Right ventricle myocardium superior (tissue), 1 donor: ENCODE measurements at regions not wholly inside any gene's neighbourhood (a gene's known extent, or its start where the extent isn't known, plus 50 kb on each side); places are given as distances from the start of the nearest gene placed in this dataset.

ENCODE experiments used
- ATAC-seq: fragments of 200-7000 bp; cut with Tn5 transposase; one replicate; pipeline ENCODE4 v1.9.1; 2020; ENCODE audit warnings: mild to moderate bottlenecking; ENCODE audit not compliant: poor library complexity
- DNase-seq: peaks from one replicate; pipeline ENCODE4 v3.0.0-alpha.2; 2020
- intact Hi-C: fragments of 100-400 bp; cut with DNase I; formaldehyde crosslinking; loops from one replicate; pipeline ENCODE4 v1.11.2; 2022
- donor health status: DM: no; HTN: yes; CAD: no; lungs with severe emphysema.

GRCh38 chr5:68502531-68502930 lies 287.0 kb downstream of the PIK3R1 start:
- DNase-seq (no peak), ATAC-seq (no peak)
- intact Hi-C loops: no loop called here

GRCh38 chr5:68504306-68504705 lies 288.8 kb downstream of the PIK3R1 start:
- DNase-seq (no peak), ATAC-seq (no peak)
- intact Hi-C loops: no loop called here

GRCh38 chr5:68505917-68506860 lies 290.6 kb downstream of the PIK3R1 start:
- intact Hi-C loops: no loop called here
- ATAC-seq: no peak
- no peak for DNase-seq

GRCh38 chr5:68515514-68515913 lies 300.0 kb downstream of the PIK3R1 start:
- ATAC-seq: no peak
- intact Hi-C loops: no loop called here
- DNase-seq: no peak

- intact Hi-C loops: no loop called here
- ATAC-seq: no peak
- no peak for DNase-seq
Observed at GRCh38 chr5:68518286-68518685, 302.7 kb downstream of the PIK3R1 start.

- DNase-seq (no peak), ATAC-seq (no peak)
- intact Hi-C loops: no loop called here
Observed at GRCh38 chr5:68519143-68519542, 303.6 kb downstream of the PIK3R1 start.

- ATAC-seq: no peak
- intact Hi-C loops: no loop called here
- DNase-seq: no peak
Observed at GRCh38 chr5:68521776-68522175, 306.2 kb downstream of the PIK3R1 start.

GRCh38 chr5:68522863-68523262 lies 307.3 kb downstream of the PIK3R1 start:
- ATAC-seq (no peak), DNase-seq (no peak)
- intact Hi-C loops: no loop called here

- DNase-seq: no peak
- no peak for ATAC-seq
- intact Hi-C loops: no loop called here
Observed at GRCh38 chr5:68528821-68529273, 313.3 kb downstream of the PIK3R1 start.

GRCh38 chr5:68529581-68529980 lies 314.0 kb downstream of the PIK3R1 start:
- intact Hi-C loops: no loop called here
- ATAC-seq (no peak), DNase-seq (no peak)

GRCh38 chr5:68531970-68532369 lies 316.4 kb downstream of the PIK3R1 start:
- ATAC-seq: no peak
- intact Hi-C loops: no loop called here
- DNase-seq: no peak

- DNase-seq (no peak), ATAC-seq (no peak)
- intact Hi-C loops: no loop called here
Observed at GRCh38 chr5:68533051-68533450, 317.5 kb downstream of the PIK3R1 start.

GRCh38 chr5:68533571-68534084 lies 318.1 kb downstream of the PIK3R1 start:
- intact Hi-C loops: no loop called here
- ATAC-seq (no peak), DNase-seq (no peak)

GRCh38 chr5:68534131-68534940 lies 318.8 kb downstream of the PIK3R1 start:
- ATAC-seq: peak; percentile 76
- peak; percentile 52 for DNase-seq
- intact Hi-C loops: no loop called here

- DNase-seq (no peak), ATAC-seq (no peak)
- intact Hi-C loops: no loop called here
Observed at GRCh38 chr5:68534956-68535520, 319.5 kb downstream of the PIK3R1 start.

GRCh38 chr5:68538814-68539420 lies 323.4 kb downstream of the PIK3R1 start:
- DNase-seq: no peak
- intact Hi-C loops: no loop called here
- ATAC-seq: no peak

GRCh38 chr5:68540798-68541590 lies 325.4 kb downstream of the PIK3R1 start:
- ATAC-seq (no peak), DNase-seq (no peak)
- intact Hi-C loops: no loop called here

GRCh38 chr5:68542207-68542606 lies 326.7 kb downstream of the PIK3R1 start:
- intact Hi-C loops: no loop called here
- ATAC-seq: no peak
- DNase-seq: no peak
